MM.1S (cell line): ENCODE measurements at regions not wholly inside any gene's neighbourhood (a gene's known extent, or its start where the extent isn't known, plus 50 kb on each side); places are given as distances from the start of the nearest gene placed in this dataset.

Experiments
- DNase-seq: peaks from one replicate; pipeline ENCODE4 v3.0.0-alpha.2; 2015
- H2AFZ ChIP-seq: fragments of 300-600 bp; sonication (generic); 2 replicates; pipeline ENCODE4 v1.6.0; 2016; ENCODE audit warnings: antibody characterized with exemption, low read length
- H3F3A ChIP-seq: fragments of 300-600 bp; sonication (generic); 2 replicates; pipeline ENCODE4 v1.6.1; 2016; ENCODE audit warnings: mild to moderate bottlenecking, antibody characterized with exemption, low read length, moderate library complexity, mixed read lengths; ENCODE audit not compliant: insufficient read depth
- H3K27ac ChIP-seq: fragments of 300-600 bp; sonication (generic); 2 replicates; pipeline ENCODE4 v1.5.1; 2016; ENCODE audit warnings: mild to moderate bottlenecking, low read length
- H3K27me3 ChIP-seq: fragments of 300-600 bp; sonication (generic); replicated peaks from 2 replicates; pipeline ENCODE4 v1.6.0; 2016; ENCODE audit warnings: low read length; ENCODE audit not compliant: insufficient read depth
- H3K36me3 ChIP-seq: fragments of 300-600 bp; sonication (generic); replicated peaks from 2 replicates; pipeline ENCODE4 v1.6.1; 2016; ENCODE audit warnings: mild to moderate bottlenecking, low read length, mixed read lengths; ENCODE audit not compliant: insufficient read depth
- H3K4me1 ChIP-seq: fragments of 300-600 bp; sonication (generic); 2 replicates; pipeline ENCODE4 v1.6.1; 2016; ENCODE audit warnings: low read length, mixed read lengths
- H3K4me2 ChIP-seq: fragments of 300-600 bp; sonication (generic); 2 replicates; pipeline ENCODE4 v1.6.0; 2016; ENCODE audit warnings: low read depth, low read length
- H3K4me3 ChIP-seq: fragments of 300-600 bp; sonication (generic); 2 replicates; pipeline ENCODE4 v1.5.1; 2016; ENCODE audit warnings: low read length, mixed read lengths
- H3K79me2 ChIP-seq: fragments of 300-600 bp; sonication (generic); 2 replicates; pipeline ENCODE4 v1.6.1; 2016; ENCODE audit warnings: mixed run types, low read length, mixed read lengths
- H3K9ac ChIP-seq: fragments of 300-600 bp; sonication (generic); 2 replicates; pipeline ENCODE4 v1.6.1; 2016; ENCODE audit warnings: low read length, mixed read lengths
- H3K9me2 ChIP-seq: fragments of 300-600 bp; sonication (generic); replicated peaks from 2 replicates; pipeline ENCODE4 v1.6.1; 2016; ENCODE audit warnings: mild to moderate bottlenecking, low read length, mixed read lengths; ENCODE audit not compliant: insufficient read depth
- H3K9me3 ChIP-seq: fragments of 300-600 bp; sonication (generic); replicated peaks from 2 replicates; pipeline ENCODE4 v1.6.1; 2016; ENCODE audit warnings: mild to moderate bottlenecking, low read length, mixed read lengths; ENCODE audit not compliant: insufficient read depth
- H4K20me1 ChIP-seq: fragments of 300-600 bp; sonication (generic); 2 replicates; pipeline ENCODE4 v1.6.1; 2016; ENCODE audit warnings: mild to moderate bottlenecking, low read length, moderate library complexity, mixed read lengths; ENCODE audit not compliant: insufficient read depth
- EZH2 ChIP-seq: fragments of 300-600 bp; sonication (generic); optimal IDR thresholded peaks from 2 replicates; pipeline ENCODE3; 2017; ENCODE audit warnings: low read depth, mild to moderate bottlenecking, antibody characterized with exemption, low read length, mixed read lengths
- EZH2phosphoT487 ChIP-seq: fragments of 300-600 bp; sonication (generic); IDR thresholded peaks from 2 replicates; pipeline ENCODE4 v1.6.1; 2018; ENCODE audit warnings: antibody characterized with exemption, low read length
- TF ChIP-seq, protein P1 (sequence below): fragments of 300-600 bp; sonication (generic); IDR thresholded peaks from 2 replicates; pipeline ENCODE4 v1.5.1; 2016; ENCODE audit warnings: antibody characterized with exemption, low read length, mixed read lengths

DNA sequence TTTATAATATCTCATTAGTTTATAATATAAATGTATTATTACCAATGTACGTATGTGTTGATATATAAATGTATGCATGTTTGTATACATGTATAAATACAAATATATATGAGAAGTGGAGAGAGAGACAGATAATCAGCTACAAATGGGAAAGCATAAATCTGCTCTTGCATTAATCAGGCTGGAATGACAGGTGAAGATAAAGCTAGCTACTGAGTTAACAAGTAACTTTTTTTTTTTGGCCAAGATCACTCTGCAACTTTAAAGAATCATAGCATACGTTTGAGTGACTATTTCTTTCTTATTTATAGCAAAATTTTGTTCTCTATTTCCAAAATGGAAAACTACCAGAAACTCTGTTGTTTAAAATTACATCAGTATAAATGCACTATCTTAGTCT is 422.8 kb downstream of the SI start:
- Histone ChIP-seq H3K4me2 (no peak overlapping the region), H4K20me1 (no peaks in the 10 kb centered on the region)
- TF ChIP-seq EZH2phosphoT487 (no peak), EZH2 (no peak)
- TF ChIP-seq, protein P1, sequence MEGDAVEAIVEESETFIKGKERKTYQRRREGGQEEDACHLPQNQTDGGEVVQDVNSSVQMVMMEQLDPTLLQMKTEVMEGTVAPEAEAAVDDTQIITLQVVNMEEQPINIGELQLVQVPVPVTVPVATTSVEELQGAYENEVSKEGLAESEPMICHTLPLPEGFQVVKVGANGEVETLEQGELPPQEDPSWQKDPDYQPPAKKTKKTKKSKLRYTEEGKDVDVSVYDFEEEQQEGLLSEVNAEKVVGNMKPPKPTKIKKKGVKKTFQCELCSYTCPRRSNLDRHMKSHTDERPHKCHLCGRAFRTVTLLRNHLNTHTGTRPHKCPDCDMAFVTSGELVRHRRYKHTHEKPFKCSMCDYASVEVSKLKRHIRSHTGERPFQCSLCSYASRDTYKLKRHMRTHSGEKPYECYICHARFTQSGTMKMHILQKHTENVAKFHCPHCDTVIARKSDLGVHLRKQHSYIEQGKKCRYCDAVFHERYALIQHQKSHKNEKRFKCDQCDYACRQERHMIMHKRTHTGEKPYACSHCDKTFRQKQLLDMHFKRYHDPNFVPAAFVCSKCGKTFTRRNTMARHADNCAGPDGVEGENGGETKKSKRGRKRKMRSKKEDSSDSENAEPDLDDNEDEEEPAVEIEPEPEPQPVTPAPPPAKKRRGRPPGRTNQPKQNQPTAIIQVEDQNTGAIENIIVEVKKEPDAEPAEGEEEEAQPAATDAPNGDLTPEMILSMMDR = no peak

DNA sequence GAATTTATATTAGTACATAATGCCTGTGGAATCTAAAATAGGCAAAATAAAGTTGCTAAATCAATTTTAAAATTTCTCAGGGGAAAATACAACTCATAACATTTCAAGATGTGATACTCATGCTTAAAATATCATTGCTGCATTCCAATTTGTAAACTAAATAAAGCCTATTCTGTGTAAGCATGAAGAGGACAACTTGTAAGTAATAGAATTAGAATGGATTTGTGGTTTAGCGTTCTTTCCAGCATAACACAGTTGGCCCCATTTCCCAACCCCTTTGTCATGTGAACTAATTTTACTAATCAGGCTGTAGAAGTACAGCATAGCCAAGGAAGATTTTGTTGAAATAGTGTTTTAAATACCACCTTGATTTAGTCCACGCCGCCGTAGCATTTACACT is 437.2 kb downstream of the SI start:
- H4K20me1 ChIP-seq = no peaks in the 10 kb centered on the region
- no peak for DNase-seq

More for the DNA sequence above, 422.8 kb downstream of the SI start:
- Histone ChIP-seq H3K4me3 (no peak overlapping the region), H3K36me3 (no peaks in the 10 kb centered on the region), H3K9ac (no peak overlapping the region), H3K27ac (no peak overlapping the region), H2AFZ (no peak overlapping the region), H3F3A (no peaks in the 10 kb centered on the region), H3K9me3 (no peaks in the 10 kb centered on the region), H3K27me3 (no peaks in the 10 kb centered on the region), H3K4me1 (no peaks in the 10 kb centered on the region), H3K9me2 (no peaks in the 10 kb centered on the region; the same call in 1 of the 2 replicates), H3K79me2 (no peaks in the 10 kb centered on the region)
- no peak for DNase-seq

DNA sequence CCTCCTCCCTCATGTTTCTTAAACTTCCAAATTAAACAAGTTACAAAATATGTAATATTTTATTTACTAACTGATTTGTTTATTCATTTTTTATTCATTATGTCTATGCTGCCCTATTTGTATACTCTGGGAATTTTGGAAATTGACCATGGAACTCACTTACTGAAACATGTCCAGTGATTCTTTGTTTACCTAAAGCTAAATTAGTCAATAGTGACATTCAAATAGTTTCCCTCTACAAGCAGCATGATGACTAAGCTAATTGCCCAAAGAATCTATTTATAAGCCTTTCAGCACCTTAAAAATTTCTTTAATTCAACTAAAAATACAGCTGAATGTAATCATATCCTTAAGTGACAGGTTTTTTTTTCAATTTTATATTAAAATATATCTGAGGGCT is 437.7 kb downstream of the SI start:
- no peaks in the 10 kb centered on the region for H3K9me3 ChIP-seq
- no peak overlapping the region for H3K9ac ChIP-seq
- H4K20me1 ChIP-seq = no peaks in the 10 kb centered on the region
- no peak overlapping the region for H3K27ac ChIP-seq
- DNase-seq = no peak
- TF ChIP-seq EZH2phosphoT487 = no peak
- H3K79me2 ChIP-seq = no peaks in the 10 kb centered on the region
- H3K4me3 ChIP-seq = no peak overlapping the region
- no peak overlapping the region for H2AFZ ChIP-seq
- no peaks in the 10 kb centered on the region for H3K36me3 ChIP-seq
- H3K27me3 ChIP-seq = no peaks in the 10 kb centered on the region
- no peaks in the 10 kb centered on the region for H3K4me1 ChIP-seq
- H3K9me2 ChIP-seq = no peaks in the 10 kb centered on the region
- H3K4me2 ChIP-seq = no peak overlapping the region
- H3F3A ChIP-seq = no peaks in the 10 kb centered on the region

More for the DNA sequence above, 437.2 kb downstream of the SI start:
- no peaks in the 10 kb centered on the region for H3K9me3 ChIP-seq
- no peak overlapping the region for H3K4me3 ChIP-seq
- TF ChIP-seq, protein P1 = no peak
- TF ChIP-seq EZH2 (no peak), EZH2phosphoT487 (no peak)
- no peaks in the 10 kb centered on the region for H3K4me1 ChIP-seq
- H3F3A ChIP-seq = no peaks in the 10 kb centered on the region
- H3K27me3 ChIP-seq = no peaks in the 10 kb centered on the region
- H3K36me3 ChIP-seq = no peaks in the 10 kb centered on the region
- no peaks in the 10 kb centered on the region for H3K79me2 ChIP-seq
- no peaks in the 10 kb centered on the region for H3K9me2 ChIP-seq
- H3K9ac ChIP-seq = no peak overlapping the region
- H3K27ac ChIP-seq = no peak overlapping the region
- H2AFZ ChIP-seq = no peak overlapping the region
- no peak overlapping the region for H3K4me2 ChIP-seq

DNA sequence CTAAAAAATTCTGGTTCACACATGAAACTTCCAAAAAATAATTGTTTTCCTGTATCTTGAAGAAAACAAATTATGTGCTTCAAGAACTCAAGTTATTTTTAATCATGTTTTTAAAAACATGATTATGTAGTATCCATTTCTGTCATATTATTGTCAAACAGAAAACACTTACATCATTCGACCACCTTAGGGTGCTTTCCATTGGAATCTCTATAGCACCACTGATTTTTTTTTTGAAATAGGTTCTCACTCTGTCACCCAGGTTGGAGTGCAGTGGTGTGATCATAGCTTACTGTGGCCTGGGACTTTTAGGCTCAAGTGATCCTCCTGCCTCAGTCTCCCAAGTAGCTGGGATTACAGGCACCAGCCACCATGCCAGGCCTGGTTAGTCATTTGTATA is 457.3 kb downstream of the SI start:
- Histone ChIP-seq H3K4me1 (no peaks in the 10 kb centered on the region), H3K36me3 (no peaks in the 10 kb centered on the region), H2AFZ (no peak overlapping the region), H3K79me2 (no peaks in the 10 kb centered on the region), H3K9me2 (no peaks in the 10 kb centered on the region), H4K20me1 (no peaks in the 10 kb centered on the region), H3K9me3 (no peaks in the 10 kb centered on the region), H3K4me3 (no peak overlapping the region), H3K9ac (no peak overlapping the region), H3F3A (no peaks in the 10 kb centered on the region), H3K4me2 (no peak overlapping the region), H3K27ac (no peak overlapping the region), H3K27me3 (no peaks in the 10 kb centered on the region)
- no peak for DNase-seq
- TF ChIP-seq EZH2 = no peak
